ENCODE measurements at regions not wholly inside any gene's neighbourhood (a gene's known extent, or its start where the extent isn't known, plus 50 kb on each side); places are given as distances from the start of the nearest gene placed in this dataset.

DNA sequence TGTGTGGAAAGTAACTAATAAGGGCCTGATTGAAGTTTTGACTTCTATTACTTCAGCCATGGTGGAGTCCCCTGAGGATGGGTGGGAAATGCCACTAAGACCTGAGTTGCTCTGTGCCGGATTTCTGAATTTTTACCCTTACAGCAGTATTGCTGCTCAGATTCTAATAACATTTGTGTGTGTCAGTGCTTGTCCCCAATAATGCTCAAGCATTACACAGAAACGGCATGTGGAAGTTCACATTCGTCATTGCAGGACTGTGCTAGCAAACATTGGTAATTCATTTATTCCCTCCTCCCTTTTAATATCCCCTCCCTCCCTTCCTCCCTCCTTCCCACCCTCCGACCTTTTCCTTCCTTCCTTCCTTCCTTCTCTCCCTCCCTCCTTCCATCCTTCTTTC is 484.5 kb upstream of the ONECUT1 start:
- TF ChIP-seq, protein P1, sequence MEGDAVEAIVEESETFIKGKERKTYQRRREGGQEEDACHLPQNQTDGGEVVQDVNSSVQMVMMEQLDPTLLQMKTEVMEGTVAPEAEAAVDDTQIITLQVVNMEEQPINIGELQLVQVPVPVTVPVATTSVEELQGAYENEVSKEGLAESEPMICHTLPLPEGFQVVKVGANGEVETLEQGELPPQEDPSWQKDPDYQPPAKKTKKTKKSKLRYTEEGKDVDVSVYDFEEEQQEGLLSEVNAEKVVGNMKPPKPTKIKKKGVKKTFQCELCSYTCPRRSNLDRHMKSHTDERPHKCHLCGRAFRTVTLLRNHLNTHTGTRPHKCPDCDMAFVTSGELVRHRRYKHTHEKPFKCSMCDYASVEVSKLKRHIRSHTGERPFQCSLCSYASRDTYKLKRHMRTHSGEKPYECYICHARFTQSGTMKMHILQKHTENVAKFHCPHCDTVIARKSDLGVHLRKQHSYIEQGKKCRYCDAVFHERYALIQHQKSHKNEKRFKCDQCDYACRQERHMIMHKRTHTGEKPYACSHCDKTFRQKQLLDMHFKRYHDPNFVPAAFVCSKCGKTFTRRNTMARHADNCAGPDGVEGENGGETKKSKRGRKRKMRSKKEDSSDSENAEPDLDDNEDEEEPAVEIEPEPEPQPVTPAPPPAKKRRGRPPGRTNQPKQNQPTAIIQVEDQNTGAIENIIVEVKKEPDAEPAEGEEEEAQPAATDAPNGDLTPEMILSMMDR (conservative IDR thresholded peaks at IDR 0.05): no peak
- no peak for TF ChIP-seq ZFX (IDR thresholded peaks at IDR 0.05)

Data from C4-2B (cell line).